ENCODE measurements at regions not wholly inside any gene's neighbourhood (a gene's known extent, or its start where the extent isn't known, plus 50 kb on each side); places are given as distances from the start of the nearest gene placed in this dataset.

- no peak for DNase-seq (ENCODE audit: low read depth in 4 of 4, low spot score in 2 of 4)
These were observed 105.3 kb downstream of the SLC6A15 start for GRCh38 chr12:84807249-84807648.

GRCh38 chr12:84805474-84805858 lies 107.1 kb downstream of the SLC6A15 start:
- DNase-seq (ENCODE audit: low read depth in 4 of 4, low spot score in 2 of 4), result no peak

- no peak for DNase-seq (ENCODE audit: low read depth in 4 of 4, low spot score in 2 of 4)
These were observed 107.7 kb downstream of the SLC6A15 start for GRCh38 chr12:84804691-84805473.

GRCh38 chr12:84803661-84804060 lies 108.9 kb downstream of the SLC6A15 start:
- no peak for DNase-seq (ENCODE audit: low read depth in 4 of 4, low spot score in 2 of 4)

- DNase-seq (ENCODE audit: low read depth in 4 of 4, low spot score in 2 of 4), result no peak
These were observed 110.4 kb downstream of the SLC6A15 start for GRCh38 chr12:84802161-84802560.

- DNase-seq (ENCODE audit: low read depth in 4 of 4, low spot score in 2 of 4), result no peak
These were observed 118.8 kb downstream of the SLC6A15 start for GRCh38 chr12:84793558-84794367.

GRCh38 chr12:84791444-84791843 lies 121.2 kb downstream of the SLC6A15 start:
- no peak for DNase-seq (ENCODE audit: low read depth in 4 of 4, low spot score in 2 of 4)

GRCh38 chr12:84789184-84789583 lies 123.4 kb downstream of the SLC6A15 start:
- no peak for DNase-seq (ENCODE audit: low read depth in 4 of 4, low spot score in 2 of 4)

- no peak for DNase-seq (ENCODE audit: low read depth in 4 of 4, low spot score in 2 of 4)
These were observed 125.3 kb downstream of the SLC6A15 start for GRCh38 chr12:84787253-84787652.

- no peak for DNase-seq (ENCODE audit: low read depth in 4 of 4, low spot score in 2 of 4)
These were observed 126.0 kb downstream of the SLC6A15 start for GRCh38 chr12:84786622-84787021.

GRCh38 chr12:84785951-84786350 lies 126.6 kb downstream of the SLC6A15 start:
- no peak for DNase-seq (ENCODE audit: low read depth in 4 of 4, low spot score in 2 of 4)

GRCh38 chr12:84785281-84785680 lies 127.3 kb downstream of the SLC6A15 start:
- no peak for DNase-seq (ENCODE audit: low read depth in 4 of 4, low spot score in 2 of 4)

- DNase-seq (ENCODE audit: low read depth in 4 of 4, low spot score in 2 of 4), result no peak
These were observed 133.4 kb downstream of the SLC6A15 start for GRCh38 chr12:84779169-84779568.

GRCh38 chr12:84772281-84772680 lies 140.3 kb downstream of the SLC6A15 start:
- no peak for DNase-seq (ENCODE audit: low read depth in 4 of 4, low spot score in 2 of 4)

GRCh38 chr12:84767079-84767478 lies 145.5 kb downstream of the SLC6A15 start:
- DNase-seq (ENCODE audit: low read depth in 4 of 4, low spot score in 2 of 4), result no peak

GRCh38 chr12:84766375-84766774 lies 146.2 kb downstream of the SLC6A15 start:
- DNase-seq (ENCODE audit: low read depth in 4 of 4, low spot score in 2 of 4), result no peak

GRCh38 chr12:84764001-84764400 lies 148.6 kb downstream of the SLC6A15 start:
- DNase-seq (ENCODE audit: low read depth in 4 of 4, low spot score in 2 of 4), result no peak

GRCh38 chr12:84763107-84763506 lies 149.5 kb downstream of the SLC6A15 start:
- no peak for DNase-seq (ENCODE audit: low read depth in 4 of 4, low spot score in 2 of 4)

- no peak for DNase-seq (ENCODE audit: low read depth in 4 of 4, low spot score in 2 of 4)
These were observed 152.3 kb downstream of the SLC6A15 start for GRCh38 chr12:84760091-84760865.

- no peak for DNase-seq (ENCODE audit: low read depth in 4 of 4, low spot score in 2 of 4)
These were observed 154.6 kb downstream of the SLC6A15 start for GRCh38 chr12:84757978-84758377.

GRCh38 chr12:84756961-84757360 lies 155.6 kb downstream of the SLC6A15 start:
- no peak for DNase-seq (ENCODE audit: low read depth in 4 of 4, low spot score in 2 of 4)

All from left renal cortex interstitium (tissue), 4 donors.